Jurkat, Clone E6-1 (cell line): ENCODE measurements at regions not wholly inside any gene's neighbourhood (a gene's known extent, or its start where the extent isn't known, plus 50 kb on each side); places are given as distances from the start of the nearest gene placed in this dataset.

Experiments
- DNase-seq: peaks from one replicate; pipeline ENCODE4 v3.0.0-alpha.2; 2011; ENCODE audit warnings: low read depth, low spot score
- H3K4me3 ChIP-seq: 2 replicates; pipeline ENCODE4 v1.5.1; 2011; ENCODE audit warnings: mild to moderate bottlenecking, low read length, control low read depth, moderate library complexity

DNA sequence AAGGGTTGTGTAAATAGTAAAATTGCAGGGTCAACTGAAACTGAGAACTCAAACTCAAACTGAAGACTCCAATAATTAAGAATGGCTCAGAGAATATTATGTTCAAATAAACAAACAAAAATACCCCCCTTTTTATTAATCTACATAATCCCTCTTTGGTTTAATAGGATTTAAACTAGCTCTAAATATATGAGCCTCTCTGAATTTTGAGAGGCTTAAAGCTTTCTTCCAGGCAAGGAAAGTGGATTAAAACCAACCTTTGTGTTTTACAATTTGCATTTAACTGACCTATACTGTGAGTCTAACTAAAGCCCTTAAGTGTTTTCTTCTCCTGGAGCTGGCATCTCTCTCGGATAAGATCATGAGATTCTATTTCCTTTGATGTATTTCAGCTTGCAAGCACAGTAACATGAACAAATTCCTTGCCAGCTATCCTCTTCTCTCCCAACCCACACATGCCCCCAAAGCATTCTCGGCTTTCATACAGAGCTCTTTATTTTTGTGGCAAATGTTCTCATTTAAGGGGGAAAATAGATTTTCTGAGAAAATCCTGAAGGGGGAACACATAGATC, 1310.8 kb upstream of the AGA start:
- DNase-seq = no peak
- H3K4me3 ChIP-seq = no peak overlapping the region

DNA sequence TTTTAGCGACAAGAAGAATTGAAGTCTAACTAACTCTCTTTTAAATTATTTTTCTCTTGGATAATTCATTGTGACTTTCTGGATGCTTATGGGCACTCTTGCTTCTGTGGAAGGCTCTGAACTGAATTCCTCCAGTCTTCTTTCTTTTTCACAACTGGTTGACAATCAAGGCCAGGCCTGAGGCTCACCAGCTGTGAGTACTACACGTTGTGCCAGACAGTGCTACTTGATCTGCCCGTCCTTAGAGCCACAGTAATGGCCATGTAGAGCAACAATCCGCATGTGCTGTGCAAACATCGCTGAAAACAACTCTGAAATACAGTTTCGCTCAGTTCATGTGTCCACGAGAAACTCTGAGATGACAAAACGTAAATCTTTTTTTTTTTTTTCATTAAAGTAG, 1336.3 kb upstream of the AGA start:
- no peak for DNase-seq
- H3K4me3 ChIP-seq = no peak overlapping the region

DNA sequence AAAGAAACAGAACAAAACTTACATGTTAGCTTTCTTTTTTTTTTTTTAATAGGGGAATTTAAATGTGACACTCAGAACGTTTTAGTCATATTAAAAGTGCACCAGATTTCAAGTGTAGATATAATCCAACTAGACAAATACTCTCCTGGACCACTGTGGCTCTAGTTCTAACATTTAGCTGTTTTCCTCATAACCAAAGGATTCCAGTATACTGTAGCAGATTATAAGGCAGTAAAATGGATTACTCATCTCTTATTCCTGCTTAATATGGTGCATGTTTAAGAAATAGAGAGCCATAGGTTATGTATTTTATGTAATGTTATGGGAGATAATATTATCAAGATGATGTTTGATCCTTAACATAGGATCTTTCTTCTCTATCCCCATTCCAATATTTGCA, 1339.5 kb upstream of the AGA start:
- DNase-seq = no peak
- H3K4me3 ChIP-seq = no peak overlapping the region

DNA sequence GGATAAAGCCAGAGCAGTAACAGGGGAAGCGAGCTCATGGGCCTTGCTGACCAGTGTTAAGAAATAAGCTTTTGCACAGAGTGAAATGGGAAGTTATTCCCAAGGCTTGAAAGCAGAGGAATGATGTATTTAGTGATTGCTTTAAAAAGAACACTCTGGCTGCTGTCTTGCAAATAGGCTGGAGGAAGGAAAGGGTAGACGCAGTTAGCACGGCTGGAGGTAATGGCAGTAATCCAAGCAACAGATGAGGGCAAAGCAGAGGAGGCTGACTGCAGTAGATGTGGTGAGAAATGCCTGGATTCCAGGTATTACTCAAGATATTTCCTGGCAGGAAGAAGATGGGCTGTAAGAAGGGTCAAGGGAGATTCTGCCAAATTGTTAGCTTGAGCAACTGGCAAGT, 1342.3 kb upstream of the AGA start:
- H3K4me3 ChIP-seq = no peak overlapping the region
- no peak for DNase-seq

DNA sequence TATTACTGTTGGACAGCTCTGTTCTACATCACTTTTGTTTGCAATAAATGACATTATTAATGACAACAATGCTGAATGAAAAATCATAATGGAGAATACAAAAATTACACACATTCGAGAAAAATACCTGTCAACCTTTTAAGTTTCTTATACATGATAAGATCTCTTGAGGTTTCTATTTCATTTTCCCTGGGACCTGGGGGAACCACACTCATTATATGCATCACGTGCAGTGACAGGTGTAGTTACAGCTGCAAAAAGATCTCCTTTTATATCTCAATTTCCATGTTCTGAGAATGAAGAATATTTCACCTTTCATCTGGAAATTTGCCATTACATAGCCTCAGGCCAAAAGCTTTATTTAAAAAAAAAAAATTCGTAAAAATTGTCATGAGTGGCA, 1347.0 kb upstream of the AGA start:
- H3K4me3 ChIP-seq = no peak overlapping the region
- no peak for DNase-seq

DNA sequence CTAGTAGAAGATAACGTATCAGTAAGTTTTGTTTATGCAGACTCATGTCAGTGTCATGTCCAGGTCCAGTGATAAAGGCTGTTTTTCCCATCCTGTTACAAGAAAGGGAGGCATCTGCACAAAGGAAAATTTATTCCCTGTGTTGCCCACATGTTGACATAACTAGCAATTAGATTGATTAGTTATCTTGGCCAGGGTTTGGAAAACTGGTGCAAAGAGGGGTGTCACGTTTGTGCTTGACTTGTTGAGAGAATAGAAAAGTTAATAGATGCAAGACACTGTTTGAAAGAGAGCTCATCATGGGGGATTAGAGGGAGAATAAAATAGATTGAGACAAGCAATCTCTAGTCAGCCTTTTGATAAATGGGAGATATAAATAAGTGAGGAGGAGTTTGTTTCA, 1357.0 kb upstream of the AGA start:
- DNase-seq = no peak
- no peak overlapping the region for H3K4me3 ChIP-seq

DNA sequence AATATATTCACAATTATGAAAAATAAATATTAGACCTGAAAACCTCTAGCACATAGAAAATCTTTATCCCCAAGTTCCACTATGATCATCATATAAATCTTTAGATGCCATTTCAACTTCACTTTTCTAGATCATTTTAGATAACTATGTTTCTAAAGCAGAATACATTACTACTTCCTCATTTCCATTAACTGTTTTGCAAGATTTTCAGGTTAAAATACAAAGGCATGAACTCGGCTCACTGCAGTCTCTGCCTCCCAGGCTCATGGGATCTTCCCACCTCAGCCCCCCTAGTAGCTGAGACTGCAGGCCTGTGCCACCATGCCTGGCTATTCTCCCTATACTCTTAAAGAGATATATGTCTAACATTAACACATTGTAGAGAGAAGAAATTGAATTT, 1365.9 kb upstream of the AGA start:
- no peak for DNase-seq
- no peak overlapping the region for H3K4me3 ChIP-seq

DNA sequence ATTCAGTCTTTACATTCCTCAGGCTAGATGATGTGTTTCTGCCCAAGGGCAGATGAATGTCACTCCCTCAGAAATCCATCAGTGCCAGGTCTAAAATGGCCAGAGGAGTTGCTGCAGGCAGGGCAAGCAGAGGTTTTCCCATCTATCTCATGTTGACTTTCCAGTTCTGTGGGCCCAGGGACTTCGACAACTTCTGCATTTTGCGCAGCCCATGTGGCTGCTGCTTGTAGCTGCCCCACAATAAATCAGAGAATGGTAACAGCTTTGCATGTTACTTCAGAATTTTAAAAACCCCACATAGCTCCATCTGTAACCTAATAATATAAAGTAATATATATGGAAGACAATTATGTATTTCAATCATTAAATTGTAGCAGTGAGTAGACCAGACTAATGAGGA, 1367.7 kb upstream of the AGA start:
- no peak for DNase-seq
- H3K4me3 ChIP-seq = no peak overlapping the region

DNA sequence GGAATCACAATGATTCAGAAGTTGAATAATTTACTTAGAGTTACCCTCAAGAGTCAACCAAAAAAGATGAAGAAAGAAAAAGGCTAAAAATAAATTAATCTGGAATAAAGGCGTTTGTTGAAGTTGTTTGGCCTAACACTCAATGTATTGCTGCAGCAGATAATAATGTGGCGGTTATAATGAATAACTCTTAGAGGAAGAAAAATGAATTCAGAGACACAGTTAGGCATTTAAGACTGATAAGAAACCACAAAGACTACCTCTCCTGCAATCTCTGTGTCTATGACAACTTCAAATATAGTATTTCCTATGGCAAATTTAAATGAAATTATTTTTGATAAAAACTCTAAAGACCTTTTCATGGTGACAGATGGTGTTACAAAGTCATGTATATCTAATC, 1369.1 kb upstream of the AGA start:
- peak; percentile 38 for DNase-seq
- no peak overlapping the region for H3K4me3 ChIP-seq

DNA sequence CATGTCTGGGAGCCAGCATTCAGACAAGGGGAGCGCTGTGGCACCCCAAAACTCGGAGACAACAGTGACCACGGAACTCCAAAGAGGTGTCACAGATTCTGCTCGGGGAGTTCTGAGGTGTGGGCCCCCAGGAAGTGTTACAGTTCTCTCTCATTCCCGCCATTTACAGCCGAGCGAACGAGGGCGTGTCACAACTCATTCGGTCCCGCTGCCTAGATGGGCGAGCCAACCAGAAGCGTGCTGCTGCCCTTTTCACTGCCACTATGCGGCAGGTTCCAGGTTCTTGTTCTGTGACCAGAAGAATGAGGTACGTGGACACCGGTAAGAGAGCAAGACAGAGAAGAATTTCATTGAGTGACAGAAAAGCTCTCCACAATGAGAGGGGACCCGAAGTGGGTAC, 1370.6 kb upstream of the AGA start:
- no peak for DNase-seq
- no peak overlapping the region for H3K4me3 ChIP-seq

DNA sequence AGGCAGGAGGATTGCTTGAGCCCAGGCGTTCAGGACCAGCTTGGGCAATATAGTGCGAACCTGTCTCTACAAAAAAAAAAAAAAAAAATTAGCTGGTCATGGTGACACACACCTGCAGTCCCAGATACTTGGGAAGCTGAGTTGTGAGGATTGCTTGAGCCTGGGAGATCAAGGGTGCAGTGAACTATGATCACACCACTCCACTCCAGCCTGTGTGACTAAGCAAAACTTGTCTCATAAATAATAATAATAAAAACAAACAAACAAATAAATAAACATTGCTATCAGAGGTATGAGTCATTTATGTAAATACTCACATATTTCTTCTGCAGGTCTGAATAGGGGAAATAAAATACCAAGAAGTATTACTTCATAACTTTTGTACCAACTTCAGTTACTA, 1372.7 kb upstream of the AGA start:
- no peak overlapping the region for H3K4me3 ChIP-seq
- DNase-seq = no peak

DNA sequence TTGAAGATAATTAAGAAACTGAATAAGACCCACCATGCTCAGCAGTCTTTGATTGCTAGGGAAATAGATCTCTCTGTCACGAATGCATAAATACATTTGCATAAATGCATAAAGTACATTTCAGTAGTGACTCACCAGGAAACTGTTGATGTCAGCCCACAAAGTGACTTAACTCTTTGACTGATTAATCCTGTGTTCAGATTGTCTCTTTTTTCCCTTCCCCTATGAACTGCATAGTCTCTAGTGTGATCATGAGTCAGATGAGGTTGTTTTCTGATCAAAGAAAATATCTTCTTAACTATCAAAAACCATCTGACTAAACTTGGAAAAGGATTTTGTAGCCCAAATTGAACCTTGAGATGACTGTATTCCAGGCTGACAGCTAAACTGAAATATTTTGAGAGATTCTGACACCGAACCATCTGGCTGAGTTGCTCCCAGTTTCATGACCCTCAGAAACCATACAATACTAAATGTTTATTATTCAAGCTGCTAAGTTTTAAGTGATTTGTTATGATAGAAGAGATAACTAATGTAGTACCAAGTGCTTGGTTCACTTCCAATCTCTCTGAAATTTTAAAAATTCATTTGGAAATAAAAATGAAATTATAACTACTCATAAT, 1381.5 kb upstream of the AGA start:
- no peak for DNase-seq
- no peak overlapping the region for H3K4me3 ChIP-seq

DNA sequence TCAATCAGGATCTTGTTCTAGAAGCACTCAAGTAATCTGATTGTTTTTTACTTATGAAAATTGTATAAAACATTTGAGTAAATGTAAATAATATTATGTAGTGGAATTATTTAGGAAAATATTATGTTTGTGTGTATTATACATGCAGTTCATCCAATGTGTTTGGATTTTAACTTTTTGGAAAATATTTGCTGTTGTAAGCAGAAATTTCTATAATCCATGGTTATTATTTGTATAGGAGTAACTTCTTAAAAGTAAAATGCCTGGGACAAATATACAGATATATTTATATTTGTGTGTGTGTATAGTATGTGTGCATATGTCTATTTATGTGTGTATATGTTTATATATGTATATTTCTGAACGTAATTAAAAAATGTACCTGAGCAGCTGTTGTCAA, 1394.6 kb upstream of the AGA start:
- no peak overlapping the region for H3K4me3 ChIP-seq
- DNase-seq = no peak

DNA sequence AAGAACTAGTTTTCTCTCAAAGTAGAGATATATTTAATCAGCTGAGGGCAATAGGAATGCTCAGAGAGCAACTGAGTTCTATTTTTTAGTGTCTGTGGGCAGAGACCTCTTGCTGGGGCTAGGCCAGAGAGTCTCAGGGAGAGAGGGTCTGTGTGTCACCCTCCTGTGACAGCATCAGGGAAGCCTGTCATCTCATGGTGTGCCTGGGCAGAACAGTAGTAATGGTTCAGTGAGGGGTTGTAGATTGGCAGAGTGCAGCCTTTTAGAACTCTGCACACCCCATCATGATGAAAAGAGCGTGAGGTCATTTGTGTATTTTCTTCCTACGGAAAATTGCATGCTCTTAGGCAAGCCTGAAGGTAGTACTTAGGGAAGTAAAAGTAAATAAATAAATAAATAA, 1396.5 kb upstream of the AGA start:
- DNase-seq = no peak
- no peak overlapping the region for H3K4me3 ChIP-seq

DNA sequence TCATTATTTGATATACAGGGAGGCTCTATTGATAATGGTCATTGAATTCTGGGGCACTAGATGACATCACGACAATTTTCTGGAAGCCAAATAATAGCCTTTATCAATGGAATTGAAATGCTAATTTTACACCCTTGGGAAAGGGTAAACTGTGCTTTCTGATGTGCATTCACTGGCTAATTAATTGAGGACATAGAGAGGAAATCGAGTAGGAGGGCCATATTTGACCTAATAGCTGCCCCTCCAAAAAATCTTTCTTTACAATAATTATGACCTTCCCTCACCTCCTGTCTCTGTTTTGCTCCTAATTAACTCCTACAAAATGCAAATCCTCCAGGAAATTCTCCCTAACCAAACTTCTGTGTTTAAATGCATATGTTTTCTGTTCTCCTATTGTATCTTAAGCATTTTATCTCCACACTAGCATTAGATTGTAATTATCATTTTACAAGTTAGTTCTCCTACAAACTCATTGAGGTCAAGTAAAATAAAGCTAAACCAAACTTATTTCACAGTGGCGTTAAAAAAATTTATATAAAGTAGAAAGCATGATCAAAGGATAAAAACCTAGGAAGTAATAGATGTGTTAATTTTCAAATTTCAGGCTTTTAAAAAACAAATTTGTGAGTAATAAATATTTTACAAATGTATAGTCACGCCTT, 1414.0 kb upstream of the AGA start:
- H3K4me3 ChIP-seq = no peak overlapping the region
- no peak for DNase-seq

DNA sequence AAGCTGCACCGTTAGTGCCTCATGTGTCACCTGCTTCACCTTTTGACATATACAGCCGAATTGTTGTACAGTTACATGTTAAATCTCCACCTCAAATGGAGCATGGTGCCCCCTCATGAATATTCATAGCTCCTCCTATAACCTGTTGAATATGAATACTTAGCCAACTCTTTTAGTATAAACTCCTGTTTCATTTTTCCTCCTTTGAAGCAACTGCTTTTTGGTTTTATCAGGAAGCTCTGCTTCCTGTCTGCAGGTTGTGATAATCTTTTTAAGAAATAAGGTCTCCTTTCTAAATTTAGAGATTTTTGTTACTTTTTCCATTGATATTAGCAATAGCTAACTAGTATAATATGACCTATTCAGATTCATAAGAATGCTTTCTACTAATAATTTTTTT, 1429.2 kb upstream of the AGA start:
- DNase-seq = no peak
- H3K4me3 ChIP-seq = no peak overlapping the region

DNA sequence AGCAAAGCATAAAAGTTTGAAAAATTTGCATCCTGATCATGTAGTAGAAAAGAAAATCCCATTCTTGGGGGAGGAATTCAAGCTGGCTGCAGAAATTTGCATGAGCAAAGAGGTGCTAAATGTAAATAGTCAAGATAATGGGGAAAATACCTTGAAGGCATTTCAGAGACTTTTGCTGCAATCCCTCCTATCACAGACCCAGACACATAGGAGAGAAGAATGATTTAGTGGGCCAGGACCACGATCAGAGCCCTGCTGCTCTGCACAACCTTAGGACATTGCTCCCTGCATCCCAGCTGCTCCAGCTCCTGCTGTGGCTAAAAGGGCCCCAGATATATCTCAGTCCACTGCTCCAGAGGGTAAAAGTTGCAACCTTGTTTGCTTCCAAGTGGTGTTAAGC, 1439.7 kb upstream of the AGA start:
- DNase-seq = no peak
- no peak overlapping the region for H3K4me3 ChIP-seq

DNA sequence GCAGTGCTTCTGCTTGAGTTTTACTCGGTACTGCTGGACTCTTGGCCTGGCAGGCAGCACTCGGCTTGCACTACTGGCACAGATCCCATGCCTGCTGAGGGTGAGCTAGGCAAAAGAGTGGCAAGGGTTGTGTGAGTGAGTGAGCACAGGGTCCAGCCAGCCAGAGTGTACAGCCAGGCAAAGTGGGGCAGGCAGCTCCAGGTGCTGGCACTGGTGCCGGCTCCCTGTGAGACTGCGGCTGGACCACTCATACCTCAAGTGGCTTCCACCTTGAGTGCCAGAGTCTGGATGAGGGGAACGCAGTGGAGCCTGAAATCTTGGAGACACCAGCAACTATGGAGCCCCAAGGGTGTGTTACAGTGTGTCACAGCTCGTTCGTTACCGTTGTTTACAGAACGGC, 1451.9 kb upstream of the AGA start:
- no peak for DNase-seq
- H3K4me3 ChIP-seq = no peak overlapping the region

DNA sequence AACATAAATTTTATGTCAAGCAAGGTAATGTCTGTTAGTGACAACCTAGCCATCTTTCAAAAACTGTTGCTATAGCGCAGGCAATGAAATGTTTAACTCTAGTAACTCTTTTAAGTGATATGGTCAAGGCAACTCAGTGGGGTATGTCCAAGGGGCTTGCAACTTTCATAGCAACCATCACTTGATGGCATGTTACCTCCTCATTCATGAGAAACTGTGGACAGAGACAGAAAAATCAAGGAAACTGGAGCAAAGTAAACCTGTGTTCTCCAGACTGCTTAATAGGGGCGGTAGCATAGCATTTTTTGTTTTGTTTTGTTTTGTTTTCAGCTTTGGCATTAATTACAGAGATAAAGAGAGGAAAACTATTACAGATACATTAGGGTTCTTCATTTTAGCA, 1456.8 kb upstream of the AGA start:
- no peak for DNase-seq
- no peak overlapping the region for H3K4me3 ChIP-seq

DNA sequence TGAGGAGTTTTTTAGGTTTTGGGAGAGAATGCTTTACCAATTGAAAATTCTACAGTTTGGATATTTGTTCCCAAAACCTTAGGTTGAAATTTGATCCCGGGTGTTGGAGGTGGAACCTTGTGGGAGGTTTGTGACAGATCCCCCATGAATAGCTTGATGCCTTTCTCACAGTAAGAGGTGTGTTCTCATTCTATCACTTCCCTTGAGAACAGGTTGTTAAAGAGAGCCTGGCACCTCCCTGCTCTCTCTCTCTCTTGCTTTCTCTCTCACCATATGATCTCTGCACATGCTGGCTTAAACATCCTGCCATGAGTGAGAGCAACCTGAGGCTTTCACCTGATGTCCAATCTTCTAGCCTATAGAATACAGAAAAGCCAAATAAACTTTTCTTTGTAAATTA, 1475.5 kb upstream of the AGA start:
- no peak overlapping the region for H3K4me3 ChIP-seq
- no peak for DNase-seq

DNA sequence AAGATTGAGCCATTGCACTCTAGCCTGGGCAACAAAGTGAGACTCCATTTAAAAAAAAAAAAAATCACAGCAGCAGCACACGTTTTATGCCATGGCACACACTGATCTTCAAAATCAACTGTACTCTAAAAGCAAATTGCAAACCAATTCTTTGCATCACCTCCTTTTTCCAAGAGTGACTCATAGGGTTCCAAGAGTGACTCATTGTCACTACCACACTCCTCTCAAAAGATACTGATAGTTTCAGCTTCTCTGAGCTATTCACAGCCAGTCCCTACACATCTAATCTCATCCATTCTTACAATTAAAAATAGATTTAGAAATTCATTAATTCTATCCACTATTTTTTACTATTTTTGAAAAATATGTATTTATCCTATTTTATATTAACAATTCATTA, 1494.9 kb upstream of the AGA start:
- DNase-seq = no peak
- no peak overlapping the region for H3K4me3 ChIP-seq
